Activated CD8-positive, alpha-beta memory T cell treated with anti-CD3 and anti-CD28 coated beads, Interleukin-2, amount 50 U/mL, for 4 hours (primary cell): ENCODE measurements at regions not wholly inside any gene's neighbourhood (a gene's known extent, or its start where the extent isn't known, plus 50 kb on each side); places are given as distances from the start of the nearest gene placed in this dataset.

Experiments
- DNase-seq: peaks from one replicate; pipeline ENCODE4 v3.0.0-alpha.2; 2020

DNA sequence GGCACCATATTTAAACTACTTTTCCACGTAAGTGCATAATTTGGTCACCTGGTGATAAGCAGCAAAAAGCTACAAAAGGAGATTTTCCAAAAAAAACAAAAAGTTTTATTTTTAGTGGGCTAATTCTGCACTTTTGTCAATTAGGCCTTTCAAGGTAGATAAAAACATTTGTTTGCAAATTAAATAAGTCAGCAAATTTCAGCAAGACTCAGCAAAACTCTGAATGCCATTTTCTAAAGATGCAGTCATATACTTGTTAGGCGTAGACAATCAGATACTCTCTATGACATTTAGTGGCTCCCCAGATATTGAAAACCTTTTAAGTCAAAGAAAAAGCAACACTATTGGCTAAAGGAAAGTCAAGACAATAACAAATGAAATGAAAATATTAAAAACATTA is 400.2 kb upstream of the GOLIM4 start:
- DNase-seq: no peak

- DNase-seq: no peak
Observed at GRCh38 chr3:168495270-168495669, 399.5 kb upstream of the GOLIM4 start.

GRCh38 chr3:168493412-168494205 is 397.9 kb upstream of the GOLIM4 start:
- DNase-seq: no peak

GRCh38 chr3:168490981-168491380 is 395.3 kb upstream of the GOLIM4 start:
- no peak for DNase-seq

DNA sequence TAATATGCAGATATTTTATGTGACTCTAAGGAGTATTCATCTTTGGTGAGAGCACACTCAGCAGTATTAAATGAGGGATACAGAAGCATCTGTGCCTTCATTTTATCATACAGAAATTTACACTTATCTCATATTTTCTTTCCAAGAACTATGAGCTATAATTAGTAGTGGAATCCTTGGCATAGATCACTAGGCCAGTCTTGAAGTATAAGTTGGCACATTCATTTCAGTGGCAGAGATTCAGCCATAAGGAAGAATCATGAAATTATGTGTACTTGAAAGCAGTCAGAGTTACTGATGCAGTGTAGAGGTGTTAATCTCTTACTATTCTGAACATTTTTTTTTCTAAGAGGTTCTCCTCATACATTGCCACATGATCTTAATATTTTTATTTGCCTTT is 393.6 kb upstream of the GOLIM4 start:
- no peak for DNase-seq

DNA sequence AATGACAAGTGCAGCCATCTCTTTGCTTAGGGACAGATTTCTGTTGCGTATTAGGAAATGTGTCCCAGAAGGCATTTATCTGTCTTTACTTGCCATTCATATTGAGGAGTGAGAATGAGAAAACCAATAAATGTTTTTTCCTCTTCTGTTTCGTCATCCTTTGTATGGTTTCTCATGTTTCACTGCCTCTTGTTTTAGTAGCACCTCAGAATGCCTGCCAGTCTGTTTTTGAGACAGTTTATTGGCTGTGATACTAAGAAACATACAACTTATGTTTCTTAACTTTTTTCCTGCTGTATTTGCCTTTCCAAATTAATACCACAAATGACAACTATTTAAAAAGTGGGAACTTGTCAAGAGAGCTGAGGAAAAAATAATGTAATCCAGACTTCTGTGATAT is 390.2 kb upstream of the GOLIM4 start:
- DNase-seq: no peak

- DNase-seq: no peak
Observed at GRCh38 chr3:168476360-168476980, 380.7 kb upstream of the GOLIM4 start.

DNA sequence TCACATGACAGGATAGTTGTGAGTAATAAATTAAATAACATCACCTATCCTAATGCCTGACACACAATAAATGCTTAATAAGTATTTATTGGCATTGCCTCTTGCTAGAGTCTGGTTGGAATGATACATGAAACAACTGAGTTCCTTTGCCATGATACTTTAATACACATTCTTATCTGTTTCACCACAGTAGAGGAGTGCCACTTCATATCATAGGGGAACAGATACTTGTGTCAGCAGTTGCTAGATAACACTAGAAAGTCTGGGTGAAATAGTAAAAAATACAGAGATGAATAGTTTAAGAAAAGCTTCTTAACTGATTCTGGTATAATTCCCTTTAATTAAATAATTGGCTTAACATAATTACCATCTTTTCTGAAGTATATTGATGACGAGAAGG is 380.0 kb upstream of the GOLIM4 start:
- no peak for DNase-seq

GRCh38 chr3:168473334-168473890 is 377.7 kb upstream of the GOLIM4 start:
- DNase-seq: no peak

GRCh38 chr3:168472783-168473182 is 377.1 kb upstream of the GOLIM4 start:
- no peak for DNase-seq

- DNase-seq: no peak
Observed at GRCh38 chr3:168470380-168470779, 374.7 kb upstream of the GOLIM4 start.

- DNase-seq: no peak
Observed at GRCh38 chr3:168469436-168469835, 373.7 kb upstream of the GOLIM4 start.

- DNase-seq: no peak
Observed at GRCh38 chr3:168467115-168467714, 371.5 kb upstream of the GOLIM4 start.

- DNase-seq: no peak
Observed at GRCh38 chr3:168461793-168462192, 366.1 kb upstream of the GOLIM4 start.

GRCh38 chr3:168459226-168459784 is 363.6 kb upstream of the GOLIM4 start:
- DNase-seq: no peak

GRCh38 chr3:168457954-168458539 is 362.3 kb upstream of the GOLIM4 start:
- no peak for DNase-seq

GRCh38 chr3:168455814-168456213 is 360.1 kb upstream of the GOLIM4 start:
- no peak for DNase-seq

DNA sequence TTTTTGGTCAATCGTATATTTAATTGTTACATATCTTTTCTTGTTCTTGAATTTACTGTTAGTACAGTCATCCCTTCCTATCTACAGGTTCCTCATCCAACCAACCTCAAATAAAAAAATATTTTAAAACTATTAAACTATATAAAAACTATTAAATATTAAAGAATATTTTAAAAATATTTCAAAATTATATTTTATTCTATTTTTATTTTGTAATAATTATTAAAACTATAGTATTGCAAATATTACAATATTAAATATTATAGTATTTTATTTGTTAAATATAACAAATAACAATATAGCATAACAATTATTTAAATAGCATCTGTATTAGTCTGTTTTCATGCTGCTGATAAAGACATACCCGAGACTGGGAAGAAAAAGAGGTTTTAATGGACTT is 357.9 kb upstream of the GOLIM4 start:
- no peak for DNase-seq

DNA sequence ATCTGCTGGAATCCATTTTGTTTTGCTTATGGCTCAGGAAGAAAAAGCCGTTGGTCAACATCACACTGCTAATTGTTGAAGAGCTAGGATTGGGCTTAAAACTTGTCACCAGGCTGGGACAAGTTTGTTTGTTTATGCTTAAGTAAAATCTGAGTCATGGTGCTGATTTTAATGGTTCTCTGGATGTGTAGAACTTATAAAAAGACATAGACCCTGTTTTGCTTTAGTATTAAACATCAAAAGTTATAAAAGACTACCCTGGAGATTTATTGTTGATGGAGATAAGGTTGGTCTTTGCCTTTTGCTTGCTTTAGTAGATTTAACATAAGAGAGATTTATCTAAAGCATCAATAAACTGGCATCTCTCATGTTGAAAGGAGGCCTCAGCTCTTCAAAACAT is 348.2 kb upstream of the GOLIM4 start:
- DNase-seq: no peak

DNA sequence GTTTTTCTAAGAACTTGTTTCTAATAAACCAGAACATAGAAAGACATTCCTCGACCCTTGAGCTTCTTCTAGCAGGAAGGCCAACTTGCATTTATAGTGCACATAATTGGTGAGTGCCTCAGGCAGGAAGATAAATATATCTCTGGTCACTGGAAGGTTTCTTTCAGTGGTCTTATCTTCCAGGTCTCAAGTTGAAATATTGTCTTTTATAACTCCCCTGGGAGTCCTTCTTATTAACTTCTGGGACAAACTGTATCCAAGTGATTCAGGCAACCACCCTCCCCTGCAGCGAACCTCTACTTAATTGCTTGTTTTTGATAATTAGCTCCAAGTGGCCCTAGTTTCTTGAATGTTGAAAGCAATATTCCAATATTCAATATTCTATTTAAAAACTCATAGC is 346.8 kb upstream of the GOLIM4 start:
- no peak for DNase-seq

- no peak for DNase-seq
Observed at GRCh38 chr3:168436245-168436724, 340.6 kb upstream of the GOLIM4 start.

DNA sequence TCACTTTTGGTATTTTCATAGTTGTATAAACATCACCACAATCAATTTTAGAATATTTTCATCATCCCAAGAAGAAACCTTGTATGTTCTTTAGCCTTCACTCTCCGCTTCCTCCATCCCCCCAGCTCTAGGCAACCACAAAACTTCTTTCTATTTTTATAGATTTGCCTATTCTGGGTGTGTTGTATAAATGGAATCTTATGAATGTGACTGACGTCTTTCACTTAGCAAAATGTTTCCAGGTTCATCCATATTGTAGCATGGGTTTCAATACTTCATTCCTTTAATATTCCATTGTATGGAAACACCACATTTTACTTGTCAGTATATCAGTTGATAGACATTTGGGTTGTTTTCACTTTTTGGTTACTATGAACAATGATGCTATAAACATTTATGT is 335.8 kb upstream of the GOLIM4 start:
- DNase-seq: no peak

DNA sequence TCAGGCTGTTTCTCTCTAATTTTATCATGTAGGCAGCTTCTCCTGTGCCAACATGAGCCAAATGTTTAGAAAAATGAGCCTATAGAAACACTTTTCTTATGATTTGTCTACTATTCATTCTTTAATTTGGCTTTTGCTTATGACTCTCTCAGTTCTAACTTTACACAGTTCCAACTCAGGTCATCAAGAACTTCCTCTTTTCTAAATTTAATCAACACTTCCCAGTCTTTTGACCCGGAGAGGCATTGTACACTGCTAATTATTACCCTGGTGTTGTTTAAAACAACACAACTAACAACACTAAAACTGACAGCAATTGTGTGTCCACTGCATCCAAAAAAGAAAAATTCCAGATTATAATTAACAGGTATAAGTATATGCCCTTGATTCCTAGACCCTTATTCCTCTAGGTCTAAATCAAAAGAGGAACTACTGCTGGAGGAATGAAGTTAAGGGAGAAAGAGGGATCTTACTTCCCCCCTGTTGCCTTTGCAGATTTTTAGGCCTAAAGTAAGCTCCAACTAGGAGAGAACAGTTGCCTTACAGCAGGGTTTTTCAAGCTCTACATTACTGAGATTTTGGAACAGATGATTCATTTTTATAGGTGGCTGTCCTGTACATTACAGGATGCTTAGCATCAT is 332.2 kb upstream of the GOLIM4 start:
- no peak for DNase-seq
